NCI-H2196 (cell line): ENCODE measurements at regions not wholly inside any gene's neighbourhood (a gene's known extent, or its start where the extent isn't known, plus 50 kb on each side); places are given as distances from the start of the nearest gene placed in this dataset.

Experiments used
- DNase-seq: peaks from one replicate; lab custom pipeline; 2025; ENCODE audit not compliant: unreplicated experiment; lab: John Stamatoyannopoulos, UW

- no peak for DNase-seq
Observed at GRCh38 chr22:48566741-48567140, 1260.9 kb downstream of the BRD1 start.

- no peak for DNase-seq
Observed at GRCh38 chr22:48565901-48566501, 1261.7 kb downstream of the BRD1 start.

GRCh38 chr22:48564995-48565394 lies 1262.7 kb downstream of the BRD1 start:
- no peak for DNase-seq

DNA sequence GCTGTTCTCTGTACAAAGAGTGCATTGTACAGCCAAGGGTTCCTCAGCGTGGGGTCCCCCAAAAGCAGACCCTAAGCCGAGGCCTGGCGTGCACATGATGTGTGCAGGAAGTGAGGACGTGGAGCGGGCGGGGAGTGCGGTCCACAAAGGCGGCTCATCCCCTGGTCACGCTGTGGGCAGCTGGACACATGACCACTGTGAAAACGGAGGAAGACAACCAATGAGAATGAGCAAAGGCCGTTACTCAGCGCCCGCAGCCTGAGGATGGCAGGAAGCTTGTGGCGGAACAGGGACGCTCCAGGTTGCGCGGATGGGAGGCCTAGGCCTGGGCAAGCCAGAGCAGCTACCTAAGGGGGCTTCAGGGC lies 1263.7 kb downstream of the BRD1 start:
- DNase-seq = no peak

- no peak for DNase-seq
Observed at GRCh38 chr22:48563118-48563965, 1264.3 kb downstream of the BRD1 start.

DNA sequence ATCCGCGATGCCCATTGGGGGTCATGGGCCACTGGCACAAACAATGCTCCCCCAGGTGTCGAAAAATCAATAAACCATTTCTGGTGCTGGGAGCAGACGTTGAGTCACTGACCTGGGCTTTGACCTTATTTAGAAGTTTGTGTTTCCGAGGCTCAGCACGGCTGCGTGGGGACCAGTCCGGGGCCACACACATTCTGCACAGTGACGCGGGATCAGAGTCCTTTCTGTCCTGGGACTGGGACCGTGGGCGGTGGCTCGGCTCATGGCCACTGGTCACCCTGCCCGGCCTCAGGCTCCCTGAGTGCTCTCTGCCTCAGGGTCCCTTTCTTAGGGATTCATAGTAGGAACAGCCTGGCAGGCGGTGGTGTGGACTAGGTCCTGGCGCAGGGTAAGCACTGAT lies 1266.0 kb downstream of the BRD1 start:
- no peak for DNase-seq

GRCh38 chr22:48560836-48561235 lies 1266.8 kb downstream of the BRD1 start:
- DNase-seq = no peak

- DNase-seq = no peak
Observed at GRCh38 chr22:48560389-48560751, 1267.3 kb downstream of the BRD1 start.

DNA sequence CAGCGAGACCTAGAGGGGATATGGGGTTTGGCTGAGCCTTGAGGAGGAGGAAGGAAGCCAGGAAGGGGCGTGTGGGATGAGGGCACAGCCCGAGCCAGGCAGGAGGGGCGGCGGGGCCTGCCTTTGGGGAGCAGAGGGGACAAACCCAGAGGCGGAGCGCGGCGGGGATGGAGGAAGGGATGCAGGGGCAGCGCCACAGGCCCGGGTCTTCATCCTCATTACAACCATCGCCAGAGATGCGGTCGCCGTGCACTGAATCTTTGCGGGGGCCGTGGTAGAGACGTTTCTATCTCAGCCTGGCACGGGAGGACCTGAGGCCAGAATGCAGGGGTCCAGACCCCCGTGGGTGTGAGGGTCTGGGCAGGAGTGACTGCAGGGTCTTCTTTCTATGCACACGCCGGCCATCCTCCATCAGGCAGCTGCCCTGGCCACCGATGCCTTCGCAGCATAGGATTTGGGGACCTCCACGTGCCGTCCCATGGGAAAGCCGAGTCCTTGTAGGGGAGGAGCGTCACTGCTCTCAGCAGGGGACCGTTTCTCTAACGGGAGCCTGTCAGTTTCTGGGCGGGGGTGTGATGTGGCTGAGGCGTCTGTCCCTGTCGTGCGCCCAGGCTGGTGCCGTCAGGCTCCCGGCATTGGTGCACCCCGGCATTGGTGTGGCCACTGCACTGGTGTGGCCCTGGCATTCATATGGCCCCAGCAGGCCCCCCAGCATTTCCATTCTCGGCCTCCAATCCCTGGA lies 1267.9 kb downstream of the BRD1 start:
- no peak for DNase-seq

GRCh38 chr22:48558606-48559402 lies 1268.9 kb downstream of the BRD1 start:
- no peak for DNase-seq

- DNase-seq = no peak
Observed at GRCh38 chr22:48558016-48558415, 1269.7 kb downstream of the BRD1 start.

- no peak for DNase-seq
Observed at GRCh38 chr22:48557473-48557872, 1270.2 kb downstream of the BRD1 start.

DNA sequence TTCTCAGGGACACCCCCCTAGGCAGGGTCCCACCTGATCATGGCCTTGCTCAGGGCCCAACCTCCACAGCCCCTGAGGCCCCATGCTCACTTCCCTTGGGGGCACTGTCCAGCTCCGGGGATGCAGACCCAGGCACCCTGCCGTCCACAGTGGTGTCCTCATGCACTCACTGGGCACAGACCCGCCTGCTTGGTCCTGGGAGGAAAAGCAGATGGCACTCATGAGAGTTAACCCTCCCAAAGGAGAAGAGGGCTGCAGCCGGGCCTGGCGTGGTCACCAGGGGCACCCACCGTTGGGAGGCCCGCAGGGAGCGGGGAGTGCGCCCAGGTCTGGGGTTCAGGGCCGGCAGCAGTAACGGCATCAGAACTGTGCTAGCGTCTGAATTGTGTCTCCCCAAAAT lies 1270.9 kb downstream of the BRD1 start:
- no peak for DNase-seq

- no peak for DNase-seq
Observed at GRCh38 chr22:48556222-48556621, 1271.5 kb downstream of the BRD1 start.

DNA sequence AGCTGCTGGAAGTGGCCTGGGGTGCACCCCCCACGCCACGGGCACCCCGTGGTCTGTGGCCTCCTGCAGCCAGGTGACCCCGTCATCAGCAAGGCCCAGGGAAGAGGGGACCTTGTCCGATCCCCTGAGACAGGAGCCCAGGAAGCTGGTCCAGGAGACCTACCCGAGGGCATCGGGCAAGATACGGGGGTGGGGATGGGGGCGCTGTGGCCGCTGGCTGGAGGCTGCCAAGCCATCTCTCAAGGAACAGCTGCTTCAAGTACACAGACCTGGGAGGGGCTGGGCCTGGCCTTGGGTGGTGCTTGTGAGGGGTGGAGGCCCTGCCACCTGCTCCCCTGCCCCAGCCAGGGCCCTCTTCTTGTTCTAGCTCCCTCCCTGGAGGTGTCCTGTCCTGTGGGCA lies 1272.1 kb downstream of the BRD1 start:
- no peak for DNase-seq

DNA sequence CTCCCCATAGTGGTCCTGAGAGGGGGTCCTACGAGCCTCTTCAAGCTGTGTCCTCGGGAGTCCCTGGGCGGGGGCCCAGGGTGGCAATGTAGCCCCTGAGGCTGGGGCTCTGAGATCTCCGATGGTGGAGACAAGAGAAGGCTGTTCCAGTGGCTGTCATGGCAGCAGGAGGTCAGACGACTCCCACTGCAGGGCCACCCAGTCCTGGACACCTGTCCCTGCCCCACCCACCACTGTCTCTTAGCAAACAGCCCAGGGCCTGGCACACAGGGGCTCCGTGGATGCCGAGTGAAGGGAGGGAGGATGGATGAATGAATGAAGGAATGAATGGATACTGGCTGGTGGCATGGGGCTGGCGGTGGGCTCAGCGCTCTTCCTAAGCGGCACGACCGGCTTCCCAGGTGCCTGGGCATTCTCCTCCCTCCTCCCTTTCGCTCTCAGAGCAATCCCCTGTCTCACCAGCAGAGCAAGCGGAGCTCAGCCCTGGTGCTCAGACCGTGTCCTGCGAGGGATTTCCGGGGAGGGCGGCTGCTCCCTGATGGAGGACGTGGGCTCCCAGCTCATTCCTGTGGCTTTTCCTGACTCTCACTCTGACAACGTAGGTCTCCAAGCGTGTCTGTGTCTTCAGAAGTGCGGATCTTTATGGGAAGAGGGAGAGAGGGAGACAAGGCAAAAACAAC lies 1272.6 kb downstream of the BRD1 start:
- DNase-seq = no peak

DNA sequence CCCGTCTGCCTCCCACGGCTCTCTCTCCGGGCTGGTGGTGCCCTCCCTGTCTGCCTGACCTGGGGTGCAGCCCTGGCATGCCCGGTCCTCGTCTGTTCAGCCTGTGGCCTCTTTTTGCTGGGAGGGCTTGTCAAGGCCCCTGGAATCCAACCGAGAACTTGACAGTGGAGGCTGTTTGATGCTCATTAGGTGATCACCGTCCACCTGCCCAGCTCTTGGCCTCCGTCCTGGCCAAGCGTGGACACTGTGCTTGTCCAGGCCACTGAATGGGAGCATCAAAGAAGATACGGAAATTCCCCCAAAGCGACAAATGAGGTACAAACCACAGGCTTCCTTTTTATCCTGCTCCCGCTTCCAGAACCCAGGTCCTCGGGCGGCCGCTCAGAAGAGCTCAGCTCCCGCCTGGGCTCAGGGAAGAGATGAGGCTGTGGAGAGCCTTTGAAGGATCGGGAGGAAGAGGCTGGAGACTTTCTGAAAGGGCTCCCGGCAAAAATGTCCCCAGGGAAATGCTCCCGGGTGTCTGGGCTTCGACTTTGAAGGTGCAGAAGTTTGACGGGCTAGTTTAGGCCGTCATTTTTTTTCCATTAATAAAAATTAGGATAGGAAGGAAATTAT lies 1273.9 kb downstream of the BRD1 start:
- no peak for DNase-seq

GRCh38 chr22:48553119-48553518 lies 1274.6 kb downstream of the BRD1 start:
- DNase-seq = no peak

- no peak for DNase-seq
Observed at GRCh38 chr22:48551716-48552268, 1275.9 kb downstream of the BRD1 start.

GRCh38 chr22:48551061-48551460 lies 1276.6 kb downstream of the BRD1 start:
- DNase-seq = no peak
